ENCODE measurements at regions not wholly inside any gene's neighbourhood (a gene's known extent, or its start where the extent isn't known, plus 50 kb on each side); places are given as distances from the start of the nearest gene placed in this dataset.
"Not testable (repeated sequence)": the region's sequence is repeated elsewhere in the genome, so short reads cannot be mapped to it uniquely, and the experiment has no call there.

DNA sequence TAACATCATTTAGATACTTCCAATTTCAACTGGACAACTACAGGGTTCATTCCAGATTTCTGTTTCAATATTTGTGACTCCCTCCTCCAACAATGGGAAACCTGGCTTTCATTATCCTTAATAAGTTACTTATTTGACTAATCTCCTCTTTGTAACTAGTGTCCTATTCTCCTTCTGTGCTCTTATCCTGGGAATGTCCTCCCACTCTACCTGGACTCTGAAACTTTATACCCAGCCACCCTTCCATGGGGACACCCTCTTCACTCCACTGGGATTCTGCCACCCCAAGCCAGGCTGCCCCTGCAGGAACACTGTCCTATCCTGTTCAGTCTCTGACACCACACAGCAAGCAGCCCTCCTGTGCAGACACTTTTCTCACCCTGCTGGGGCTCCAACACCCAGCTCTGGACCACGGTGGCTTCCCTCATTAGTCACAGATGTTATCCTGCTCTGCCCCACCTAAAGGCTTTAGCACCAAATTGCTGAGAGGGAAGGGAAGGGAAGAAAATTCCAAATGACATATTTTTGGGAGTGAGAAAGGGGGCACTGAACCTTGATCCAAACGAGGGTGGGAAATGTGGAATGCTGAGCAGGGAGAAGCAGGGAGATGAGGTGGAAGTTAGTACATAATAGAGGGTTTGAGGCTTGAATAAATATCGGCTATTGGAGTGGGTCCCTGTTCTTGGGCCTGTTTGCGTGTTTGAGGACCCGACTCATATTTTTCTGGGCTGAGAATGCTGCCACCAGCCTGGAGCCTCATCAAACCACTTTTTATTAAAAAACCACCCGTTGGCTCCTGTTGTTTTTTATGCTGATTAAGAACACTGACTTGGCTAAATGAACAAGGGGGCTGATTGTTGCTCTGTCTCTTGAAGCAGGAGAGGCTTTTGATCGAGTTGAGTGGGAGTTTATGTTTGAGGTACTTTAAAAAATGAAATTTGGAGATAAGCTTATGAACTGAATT lies 54.0 kb upstream of the AKIRIN2 start:
- H3F3A ChIP-seq (ENCODE audit: insufficient read depth, low read depth): no peaks in the 10 kb centered on the region
- no peaks in the 10 kb centered on the region for H3K9me2 ChIP-seq (ENCODE audit: insufficient read depth)
- TF ChIP-seq, protein P1, sequence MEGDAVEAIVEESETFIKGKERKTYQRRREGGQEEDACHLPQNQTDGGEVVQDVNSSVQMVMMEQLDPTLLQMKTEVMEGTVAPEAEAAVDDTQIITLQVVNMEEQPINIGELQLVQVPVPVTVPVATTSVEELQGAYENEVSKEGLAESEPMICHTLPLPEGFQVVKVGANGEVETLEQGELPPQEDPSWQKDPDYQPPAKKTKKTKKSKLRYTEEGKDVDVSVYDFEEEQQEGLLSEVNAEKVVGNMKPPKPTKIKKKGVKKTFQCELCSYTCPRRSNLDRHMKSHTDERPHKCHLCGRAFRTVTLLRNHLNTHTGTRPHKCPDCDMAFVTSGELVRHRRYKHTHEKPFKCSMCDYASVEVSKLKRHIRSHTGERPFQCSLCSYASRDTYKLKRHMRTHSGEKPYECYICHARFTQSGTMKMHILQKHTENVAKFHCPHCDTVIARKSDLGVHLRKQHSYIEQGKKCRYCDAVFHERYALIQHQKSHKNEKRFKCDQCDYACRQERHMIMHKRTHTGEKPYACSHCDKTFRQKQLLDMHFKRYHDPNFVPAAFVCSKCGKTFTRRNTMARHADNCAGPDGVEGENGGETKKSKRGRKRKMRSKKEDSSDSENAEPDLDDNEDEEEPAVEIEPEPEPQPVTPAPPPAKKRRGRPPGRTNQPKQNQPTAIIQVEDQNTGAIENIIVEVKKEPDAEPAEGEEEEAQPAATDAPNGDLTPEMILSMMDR (conservative IDR thresholded peaks at IDR 0.05): no peak
- TF ChIP-seq EZH2 (IDR thresholded peaks at IDR 0.05; ENCODE audit: low read depth): no peak
- no peak overlapping the region for H3K27ac ChIP-seq
- no peak for DNase-seq
- intact Hi-C loops (cut with micrococcal nuclease; ENCODE audit: unreplicated experiment): no loop called here
- no peaks in the 10 kb centered on the region for H3K79me2 ChIP-seq (ENCODE audit: low read depth)
- H3K4me3 ChIP-seq: no peak overlapping the region
- H3K4me2 ChIP-seq: no peak overlapping the region
- POLR2A ChIA-PET (ENCODE audit: unreplicated experiment): interaction anchor here (0.5 kb wide), 1 partner anchor 182 kb away, joined by 5 read pairs; no protein-coding TSS in a partner anchor
- H3K9me3 ChIP-seq (ENCODE audit: insufficient read depth, low read depth): no peaks in the 10 kb centered on the region
- H3K36me3 ChIP-seq (ENCODE audit: low read depth): no peaks in the 10 kb centered on the region
- BruUV-seq (replicated peaks): no TSS peak
- H2AFZ ChIP-seq: no peak overlapping the region
- no peaks in the 10 kb centered on the region for H3K27me3 ChIP-seq (ENCODE audit: insufficient read depth, low read depth)
- H4K20me1 ChIP-seq (ENCODE audit: insufficient read depth): no peaks in the 10 kb centered on the region
- H3K4me1 ChIP-seq (replicated peaks; ENCODE audit: insufficient read depth): no peaks in the 10 kb centered on the region
- CTCF ChIA-PET: no interaction called here

DNA sequence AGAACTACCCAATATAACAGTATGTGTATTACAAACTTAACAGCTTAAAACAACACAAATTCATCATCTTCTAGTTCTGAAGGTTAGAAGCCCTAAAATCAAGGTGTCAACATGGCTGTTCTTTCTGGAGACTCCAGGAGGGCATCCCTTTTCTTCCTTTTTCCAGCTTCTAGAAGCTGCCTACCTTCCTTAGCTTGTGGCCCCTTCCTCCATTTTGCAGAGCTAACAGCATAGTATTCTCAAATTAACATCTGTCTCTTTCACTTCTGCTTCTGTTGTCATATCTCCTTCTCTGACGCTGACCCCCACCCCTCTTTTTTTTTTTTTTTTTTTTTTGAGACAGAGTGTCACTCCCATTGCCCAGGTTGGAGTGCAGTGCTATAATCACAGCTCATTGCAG lies 52.8 kb upstream of the AKIRIN2 start:
- no peaks in the 10 kb centered on the region for H3K9me2 ChIP-seq (ENCODE audit: insufficient read depth)
- no TSS peak for BruUV-seq (replicated peaks)
- DNase-seq: no peak
- ChIA-PET CTCF (no interaction called here), POLR2A (ENCODE audit: unreplicated experiment) (interaction anchor here (0.7 kb wide), 1 partner anchor 20 kb away, joined by 7 read pairs; no protein-coding TSS in a partner anchor)
- H3K27ac ChIP-seq: no peak overlapping the region
- no peaks in the 10 kb centered on the region for H3K36me3 ChIP-seq (ENCODE audit: low read depth)
- intact Hi-C loops (cut with micrococcal nuclease; ENCODE audit: unreplicated experiment): no loop called here
- H3K4me1 ChIP-seq (replicated peaks; ENCODE audit: insufficient read depth): no peaks in the 10 kb centered on the region
- no peaks in the 10 kb centered on the region for H4K20me1 ChIP-seq (ENCODE audit: insufficient read depth)
- TF ChIP-seq EZH2 (IDR thresholded peaks at IDR 0.05; ENCODE audit: low read depth): no peak
- TF ChIP-seq, protein P1 (conservative IDR thresholded peaks at IDR 0.05): no peak
- no peaks in the 10 kb centered on the region for H3F3A ChIP-seq (ENCODE audit: insufficient read depth, low read depth)
- no peaks in the 10 kb centered on the region for H3K27me3 ChIP-seq (ENCODE audit: insufficient read depth, low read depth)
- no peaks in the 10 kb centered on the region for H3K9me3 ChIP-seq (ENCODE audit: insufficient read depth, low read depth)
- H3K79me2 ChIP-seq (ENCODE audit: low read depth): no peaks in the 10 kb centered on the region
- no peak overlapping the region for H3K4me3 ChIP-seq
- H3K4me2 ChIP-seq: no peak overlapping the region
- H2AFZ ChIP-seq: no peak overlapping the region

DNA sequence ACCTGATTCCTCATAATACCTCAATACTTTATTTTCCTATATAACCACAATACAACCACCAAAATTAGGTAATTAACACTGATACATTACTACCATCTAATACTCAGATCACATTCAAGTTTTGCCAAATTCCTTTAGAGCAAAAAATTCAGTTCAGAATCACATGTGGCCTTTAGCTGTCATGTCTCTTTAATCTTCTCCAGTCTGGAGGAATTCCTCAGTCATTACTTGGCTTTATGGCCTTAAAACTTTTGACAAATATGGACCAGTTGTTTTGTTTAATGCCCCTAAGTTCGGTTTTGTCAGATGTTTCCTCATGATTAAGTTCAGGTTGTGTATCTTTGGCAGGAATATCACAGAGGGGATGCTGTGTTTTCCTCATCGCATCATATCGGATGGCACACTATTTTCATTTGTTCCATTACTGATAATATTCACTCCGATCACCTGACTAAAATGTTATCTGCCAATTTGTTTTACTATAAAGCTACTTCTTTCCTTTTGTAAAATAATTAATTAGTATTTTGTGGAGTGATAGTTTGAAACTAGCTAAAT lies 51.2 kb upstream of the AKIRIN2 start:
- H3K36me3 ChIP-seq (ENCODE audit: low read depth): no peaks in the 10 kb centered on the region
- no peaks in the 10 kb centered on the region for H3K9me3 ChIP-seq (ENCODE audit: insufficient read depth, low read depth)
- TF ChIP-seq, protein P1 (conservative IDR thresholded peaks at IDR 0.05): no peak
- no peak for TF ChIP-seq EZH2 (IDR thresholded peaks at IDR 0.05; ENCODE audit: low read depth)
- ChIA-PET CTCF (no interaction called here), POLR2A (ENCODE audit: unreplicated experiment) (interaction anchor here (0.7 kb wide), 1 partner anchor 404 kb away, joined by 17 read pairs; no protein-coding TSS in a partner anchor)
- no TSS peak for BruUV-seq (replicated peaks)
- H3K79me2 ChIP-seq (ENCODE audit: low read depth): no peaks in the 10 kb centered on the region
- no peaks in the 10 kb centered on the region for H3F3A ChIP-seq (ENCODE audit: insufficient read depth, low read depth)
- H3K4me2 ChIP-seq: no peak overlapping the region
- no peak overlapping the region for H3K27ac ChIP-seq
- H4K20me1 ChIP-seq (ENCODE audit: insufficient read depth): no peaks in the 10 kb centered on the region
- H3K27me3 ChIP-seq (ENCODE audit: insufficient read depth, low read depth): no peaks in the 10 kb centered on the region
- intact Hi-C loops (cut with micrococcal nuclease; ENCODE audit: unreplicated experiment): no loop called here
- no peak for DNase-seq
- no peaks in the 10 kb centered on the region for H3K4me1 ChIP-seq (replicated peaks; ENCODE audit: insufficient read depth)
- no peaks in the 10 kb centered on the region for H3K9me2 ChIP-seq (ENCODE audit: insufficient read depth)
- no peak overlapping the region for H3K4me3 ChIP-seq
- H2AFZ ChIP-seq: no peak overlapping the region

DNA sequence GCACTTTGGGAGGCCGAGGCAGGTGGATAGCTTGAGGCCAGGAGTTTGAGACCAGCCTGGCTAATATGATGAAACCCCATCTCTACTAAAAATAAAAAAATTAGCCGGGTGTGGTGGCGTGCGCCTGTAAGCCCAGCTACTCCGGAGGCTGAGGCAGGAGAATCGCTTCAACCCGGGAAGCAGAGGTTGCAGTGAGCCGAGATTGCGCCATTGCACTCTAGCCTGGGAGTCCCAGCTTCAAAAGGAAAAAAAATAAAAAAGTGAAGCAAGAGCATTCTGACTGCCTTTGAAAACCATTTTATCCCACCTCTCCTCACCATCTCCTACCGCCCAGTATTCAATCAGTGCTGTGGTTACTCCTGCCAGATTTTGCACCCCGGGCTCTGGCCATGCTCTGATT lies 50.5 kb upstream of the AKIRIN2 start:
- BruUV-seq (replicated peaks); H3K4me3 ChIP-seq: not testable (repeated sequence)

More for the DNA sequence above, 50.5 kb upstream of the AKIRIN2 start:
- H3K4me2 ChIP-seq; H3F3A ChIP-seq (ENCODE audit: insufficient read depth, low read depth); H2AFZ ChIP-seq; H3K27ac ChIP-seq; intact Hi-C loops (cut with micrococcal nuclease; ENCODE audit: unreplicated experiment); POLR2A ChIA-PET (ENCODE audit: unreplicated experiment); DNase-seq; H4K20me1 ChIP-seq (ENCODE audit: insufficient read depth); H3K4me1 ChIP-seq (replicated peaks; ENCODE audit: insufficient read depth); H3K36me3 ChIP-seq (ENCODE audit: low read depth); H3K27me3 ChIP-seq (ENCODE audit: insufficient read depth, low read depth); H3K79me2 ChIP-seq (ENCODE audit: low read depth); H3K9me3 ChIP-seq (ENCODE audit: insufficient read depth, low read depth); CTCF ChIA-PET; H3K9me2 ChIP-seq (ENCODE audit: insufficient read depth): not testable (repeated sequence)
